SK-N-SH (cell line): ENCODE measurements at regions not wholly inside any gene's neighbourhood (a gene's known extent, or its start where the extent isn't known, plus 50 kb on each side); places are given as distances from the start of the nearest gene placed in this dataset.

Experiments
- CTCF ChIA-PET: fragments of 300-600, 350-600 bp; formaldehyde crosslinking; extraction: SDS; loops from one replicate; lab custom pipeline; 2021; lab: Yijun Ruan, JAX
- POLR2A ChIA-PET: fragments of 350-600 bp; sonication (Branson Sonifier 250); formaldehyde crosslinking; extraction: SDS; loops from one replicate; lab custom pipeline; 2020; ENCODE audit warnings: antibody characterized with exemption, inconsistent platforms; lab: Yijun Ruan, JAX
- DNase-seq: peaks from one replicate; pipeline ENCODE4 v3.0.0; 2012
- H2AFZ ChIP-seq: fragments of 200-600 bp; sonication (generic); 2 replicates; pipeline ENCODE4 v1.8.1; 2016; ENCODE audit warnings: antibody characterized with exemption, mild to moderate bottlenecking, low read depth
- H3F3A ChIP-seq: fragments of 200-600 bp; sonication (generic); replicated peaks from 2 replicates; pipeline ENCODE3; 2016; ENCODE audit warnings: antibody characterized with exemption, mild to moderate bottlenecking; ENCODE audit not compliant: insufficient read depth
- H3K27ac ChIP-seq, 2 experiments: fragments of 200-500 bp in 1 of 2; fragments of 200-600 bp in 1 of 2; sonication (Bioruptor generic) in 1 of 2; sonication (generic), shearing (Covaris generic) in 1 of 2; 2 replicates each; pipeline versions ENCODE4 v1.5.1 to v1.6.1; 2014 to 2016; ENCODE audit warnings: low read depth in 2 of 2, inconsistent platforms in 1 of 2, low read length in 1 of 2, mild to moderate bottlenecking in 1 of 2, mixed read lengths in 1 of 2
- H3K27me3 ChIP-seq: fragments of 200-600 bp; sonication (generic), shearing (Covaris generic); 2 replicates; pipeline ENCODE4 v1.6.1; 2016; ENCODE audit warnings: mixed run types; ENCODE audit not compliant: insufficient read depth
- H3K36me3 ChIP-seq, 2 experiments: fragments of 200-500 bp in 1 of 2; fragments of 200-600 bp in 1 of 2; sonication (Bioruptor generic) in 1 of 2; sonication (generic) in 1 of 2; replicated peaks in 1 of 2; 2 replicates each; pipeline versions ENCODE3 to v1.5.1; 2014 to 2016; ENCODE audit warnings: low read length in 1 of 2, mild to moderate bottlenecking in 1 of 2; ENCODE audit not compliant: insufficient read depth in 2 of 2, control insufficient read depth in 1 of 2
- H3K4me1 ChIP-seq, 2 experiments: fragments of 200-500 bp in 1 of 2; fragments of 200-600 bp in 1 of 2; sonication (Bioruptor generic) in 1 of 2; sonication (generic), shearing (Covaris generic) in 1 of 2; 2 replicates each; pipeline versions ENCODE4 v1.5.1 to v1.6.1; 2014 to 2016; ENCODE audit warnings: low read depth in 1 of 2, low read length in 1 of 2, mixed run types in 1 of 2; ENCODE audit not compliant: insufficient read depth in 2 of 2, control insufficient read depth in 1 of 2
- H3K4me2 ChIP-seq: fragments of 200-600 bp; sonication (generic), shearing (Covaris generic); 2 replicates; pipeline ENCODE4 v1.6.1; 2017; ENCODE audit warnings: mixed run types
- H3K4me3 ChIP-seq, 2 experiments: fragments of 200-500 bp in 1 of 2; fragments of 200-600 bp in 1 of 2; sonication (Bioruptor generic) in 1 of 2; sonication (generic), shearing (Covaris generic) in 1 of 2; 2 replicates each; pipeline versions ENCODE4 v1.5.1 to v1.8.1; 2014 to 2016; ENCODE audit warnings: low read depth in 2 of 2, inconsistent platforms in 1 of 2, low read length in 1 of 2, mild to moderate bottlenecking in 1 of 2, mixed read lengths in 1 of 2, moderate library complexity in 1 of 2
- H3K79me2 ChIP-seq: fragments of 200-600 bp; sonication (generic); 2 replicates; pipeline ENCODE4 v1.8.1; 2017; ENCODE audit warnings: mild to moderate bottlenecking; ENCODE audit not compliant: insufficient read depth
- H3K9ac ChIP-seq: fragments of 200-600 bp; sonication (generic); 2 replicates; pipeline ENCODE4 v1.6.1; 2017; ENCODE audit warnings: mixed run types
- H3K9me2 ChIP-seq: fragments of 200-600 bp; sonication (generic); 2 replicates; pipeline ENCODE4 v1.6.1; 2017; ENCODE audit warnings: mixed run types
- H3K9me3 ChIP-seq: fragments of 200-600 bp; sonication (generic); 2 replicates; pipeline ENCODE4 v1.6.1; 2017; ENCODE audit warnings: mixed run types, mild to moderate bottlenecking, moderate library complexity
- H4K20me1 ChIP-seq: fragments of 200-600 bp; sonication (generic); 2 replicates; pipeline ENCODE4 v1.6.1; 2017; ENCODE audit warnings: mild to moderate bottlenecking, mixed run types; ENCODE audit not compliant: insufficient read depth
- CHD2 ChIP-seq: fragments of 150-350 bp; IDR thresholded peaks from 2 replicates; pipeline ENCODE4 v1.6.1; 2018; ENCODE audit warnings: low read length; ENCODE audit not compliant: partially characterized antibody
- FOXJ3 ChIP-seq: sonication (generic); formaldehyde crosslinking; IDR thresholded peaks from 2 replicates; pipeline ENCODE4 v1.5.1; 2020; ENCODE audit warnings: mild to moderate bottlenecking, missing genetic modification reagents
- JUND ChIP-seq: IDR thresholded peaks from 2 replicates; pipeline ENCODE4 v1.4.0; 2012
- MAX ChIP-seq: IDR thresholded peaks from 2 replicates; pipeline ENCODE4 v1.4.0; 2012; ENCODE audit warnings: low read depth
- NRF1 ChIP-seq: IDR thresholded peaks from 2 replicates; pipeline ENCODE4 v1.6.1; 2012; ENCODE audit warnings: low read depth, mild to moderate bottlenecking, low read length
- PBX3 ChIP-seq: IDR thresholded peaks from 2 replicates; pipeline ENCODE4; 2012
- RCOR1 ChIP-seq: fragments of 150-350 bp; IDR thresholded peaks from 2 replicates; pipeline ENCODE4 v1.6.1; 2017; ENCODE audit warnings: antibody characterized with exemption, low read length
- REST ChIP-seq: IDR thresholded peaks from 2 replicates; pipeline ENCODE4 v1.6.1; 2012; ENCODE audit warnings: mild to moderate bottlenecking, low read depth, low read length, moderate library complexity
- RFX5 ChIP-seq: IDR thresholded peaks from 2 replicates; pipeline ENCODE4 v1.6.1; 2012; ENCODE audit warnings: mild to moderate bottlenecking, improper control_type of control experiment, low read length
- TAF1 ChIP-seq: IDR thresholded peaks from 2 replicates; pipeline ENCODE4 v1.6.1; 2012; ENCODE audit warnings: low read depth, mild to moderate bottlenecking, low read length, moderate library complexity, borderline replicate concordance
- YY1 ChIP-seq: IDR thresholded peaks from 2 replicates; pipeline ENCODE4 v1.4.0; 2012; ENCODE audit warnings: low read depth, mild to moderate bottlenecking
- ZBTB33 ChIP-seq: IDR thresholded peaks from 2 replicates; pipeline ENCODE4 v1.4.0; 2012; ENCODE audit warnings: low read depth, borderline replicate concordance
- WGBS: methylation state at CpG from one replicate; pipeline ENCODE4 v1.1.6; 2017; ENCODE audit warnings: low lambda C conversion rate; 5-methylcytosine and 5-hydroxymethylcytosine counted together

- no peaks in the 10 kb centered on the region for H3K9me2 ChIP-seq
- CTCF ChIA-PET: no interaction called here
- 24% methylated on average over 1 of the region's 1 CpG for WGBS
These were observed 1477.8 kb downstream of the FAM181B start for GRCh38 chr11:81255895-81256294.

More at GRCh38 chr11:81255895-81256294, 1477.8 kb downstream of the FAM181B start:
- Histone ChIP-seq H4K20me1 (no peaks in the 10 kb centered on the region), H3K4me3 (no peak overlapping the region), H3K9ac (no peak overlapping the region), H3K27ac (no peak overlapping the region), H3F3A (no peaks in the 10 kb centered on the region), H3K4me2 (no peak overlapping the region), H2AFZ (no peak overlapping the region), H3K9me3 (no peaks in the 10 kb centered on the region), H3K27me3 (no peaks in the 10 kb centered on the region), H3K4me1 (no peaks in the 10 kb centered on the region; a peak in 1 of 4 replicates), H3K79me2 (no peaks in the 10 kb centered on the region), H3K36me3 (no peaks in the 10 kb centered on the region)
- no peak for DNase-seq
- POLR2A ChIA-PET: no interaction called here
- TF ChIP-seq CHD2: no peak
- TF ChIP-seq YY1: no peak
- TF ChIP-seq REST: no peak
- no peak for TF ChIP-seq PBX3
- no peak for TF ChIP-seq JUND
- no peak for TF ChIP-seq MAX
- TF ChIP-seq RFX5: no peak
- no peak for TF ChIP-seq FOXJ3 (CRISPR knock-in tag)
- no peak for TF ChIP-seq ZBTB33
- no peak for TF ChIP-seq RCOR1
- no peak for TF ChIP-seq NRF1
- no peak for TF ChIP-seq TAF1
